ENCODE measurements at regions not wholly inside any gene's neighbourhood (a gene's known extent, or its start where the extent isn't known, plus 50 kb on each side); places are given as distances from the start of the nearest gene placed in this dataset.

DNA sequence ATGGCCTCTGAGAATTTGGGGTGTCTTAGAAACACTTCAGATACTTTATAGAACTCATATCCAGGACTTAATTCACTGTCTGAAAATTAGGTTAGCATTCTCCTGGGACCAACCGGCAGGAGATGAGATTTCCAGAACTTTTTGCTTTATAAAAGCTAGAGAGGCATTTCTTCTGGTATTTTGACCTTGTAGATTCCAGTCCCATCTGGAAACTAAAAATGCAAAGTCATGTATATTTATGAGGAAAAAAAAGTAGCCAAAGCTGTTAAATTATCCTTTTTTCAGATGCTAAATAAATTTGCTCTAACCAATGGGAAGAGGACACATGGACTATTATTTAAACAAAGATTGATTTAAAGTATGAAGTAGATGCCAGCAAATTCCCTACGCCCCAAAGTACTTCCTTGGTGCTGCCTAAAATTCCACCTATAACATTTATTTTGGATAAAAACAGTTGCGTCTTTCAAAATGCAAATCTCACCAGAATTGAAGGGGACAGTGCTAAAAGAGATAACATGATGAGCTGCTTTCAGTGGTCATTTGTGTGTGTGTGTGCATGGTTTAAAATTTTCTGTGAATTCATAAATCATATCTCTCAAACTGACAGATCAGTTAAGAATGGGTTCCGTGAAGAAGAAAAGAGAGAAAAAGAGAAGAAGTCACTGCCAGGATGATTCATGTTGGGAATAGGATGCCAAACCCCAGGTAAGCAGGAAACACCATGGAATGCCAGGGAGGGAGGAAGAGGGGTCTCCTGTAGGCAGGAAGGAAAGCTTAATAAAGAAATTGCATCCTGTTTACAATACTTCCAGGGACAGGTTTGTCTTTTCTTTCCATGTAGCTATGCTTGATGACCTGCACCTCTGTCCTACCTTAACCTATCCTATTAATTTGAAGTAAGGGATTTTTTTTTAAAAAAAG, 97.7 kb upstream of the RGS6 start:
- no peak for DNase-seq

DNA sequence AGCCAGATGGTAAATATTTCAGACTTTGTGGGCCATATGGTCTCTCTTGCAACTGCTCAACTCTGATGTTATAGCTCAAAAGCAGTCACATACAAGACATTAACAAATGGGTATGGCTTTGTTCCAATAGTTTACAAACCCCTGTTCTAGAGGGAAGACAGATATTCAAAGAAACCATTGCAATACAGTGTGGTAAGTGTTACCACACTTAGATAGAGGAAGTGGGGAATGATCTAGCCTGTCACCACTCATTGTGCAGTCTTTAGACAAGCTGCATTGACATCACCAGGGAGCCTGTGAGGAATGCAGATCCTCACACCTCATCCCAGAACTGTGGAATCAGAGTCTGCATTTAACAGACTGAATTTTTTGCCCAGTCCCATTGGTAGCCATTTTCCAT, 80.0 kb upstream of the RGS6 start:
- DNase-seq: no peak

DNA sequence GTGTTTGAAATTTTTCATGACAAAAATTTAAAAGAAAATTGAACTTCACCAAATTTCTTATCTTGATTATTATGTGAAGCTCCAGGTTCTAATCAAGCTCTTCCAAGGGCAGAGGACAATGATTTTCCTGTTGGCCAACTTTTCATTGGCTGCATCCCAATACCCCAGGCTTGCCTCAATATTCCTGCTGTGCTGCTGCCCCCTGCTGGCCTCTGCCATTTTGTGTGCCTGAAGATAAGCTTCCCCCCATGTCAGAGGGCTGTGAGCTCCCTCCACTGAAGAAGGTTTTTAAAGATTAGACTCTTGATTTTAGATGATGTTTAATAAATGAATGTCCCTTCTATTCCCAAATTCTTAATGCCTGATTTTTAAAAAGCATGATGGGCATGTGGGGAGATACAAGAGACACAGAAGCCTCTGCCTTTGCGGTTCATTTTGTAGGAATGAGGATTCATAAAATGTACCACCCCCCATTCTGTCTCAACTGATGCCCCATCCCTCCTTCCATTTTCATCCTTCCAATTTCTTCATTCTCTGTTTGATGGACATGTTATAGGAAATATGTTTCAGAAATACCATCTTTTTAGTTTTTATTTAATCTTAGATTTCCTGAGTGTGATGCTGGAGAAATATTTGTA, 76.7 kb upstream of the RGS6 start:
- peak; percentile 50 for DNase-seq

- no peak for DNase-seq
Measured at GRCh38 chr14:71856199-71856919, 75.9 kb upstream of the RGS6 start.

DNA sequence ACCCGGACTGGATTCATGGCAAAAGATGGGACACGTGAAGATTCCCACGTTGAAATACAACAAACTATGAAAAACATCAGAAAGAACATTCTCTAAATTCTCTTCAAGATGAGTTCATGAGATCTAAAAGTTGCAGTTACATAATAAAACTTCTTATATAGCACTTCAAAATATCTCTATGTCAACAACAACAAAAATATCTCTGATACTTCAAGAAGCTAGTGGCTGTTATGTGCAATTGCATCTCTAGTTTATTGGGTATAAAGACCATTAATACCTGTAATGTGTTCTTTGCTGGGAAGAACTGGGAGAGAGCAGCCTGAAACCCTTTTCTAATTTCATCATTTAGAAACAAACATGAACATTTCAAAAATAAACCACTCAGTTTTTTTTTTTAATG, 69.2 kb upstream of the RGS6 start:
- no peak for DNase-seq

GRCh38 chr14:71863766-71864165, 68.5 kb upstream of the RGS6 start:
- no peak for DNase-seq
